Kidney (tissue), 13 donors: ENCODE measurements at regions not wholly inside any gene's neighbourhood (a gene's known extent, or its start where the extent isn't known, plus 50 kb on each side); places are given as distances from the start of the nearest gene placed in this dataset.

Experiments
- DNase-seq, 5 donors: peaks; one replicate each; pipeline ENCODE4 v3.0.0-alpha.2; 2013 to 2020
- FAIRE-seq: peaks from 2 replicates; lab custom pipeline; 2012; peaks lifted over from hg19 to GRCh38; lab: Jason Lieb, UNC
- H3K27ac ChIP-seq, 2 donors: one replicate each; pipeline ENCODE4 v1.7.0; 2013; ENCODE audit warnings: low read depth in 2 of 2, low read length in 2 of 2, inconsistent platforms in 1 of 2
- H3K27me3 ChIP-seq: one replicate; pipeline ENCODE4 v1.7.1; 2013; ENCODE audit warnings: low read length, inconsistent platforms; ENCODE audit not compliant: control insufficient read depth, insufficient read depth
- H3K36me3 ChIP-seq, 3 donors: one replicate each; pipeline versions ENCODE4 v1.7.0 to v1.7.1; 2013; ENCODE audit warnings: low read length in 3 of 3, control low read depth in 1 of 3, inconsistent platforms in 1 of 3; ENCODE audit not compliant: insufficient read depth in 3 of 3, control insufficient read depth in 2 of 3
- H3K4me1 ChIP-seq, 3 donors: one replicate each; pipeline versions ENCODE4 v1.7.0 to v1.7.1; 2013; ENCODE audit warnings: low read length in 3 of 3, inconsistent platforms in 1 of 3, low read depth in 1 of 3; ENCODE audit not compliant: control insufficient read depth in 2 of 3, insufficient read depth in 2 of 3
- H3K4me3 ChIP-seq, 3 donors: one replicate each; pipeline versions ENCODE4 v1.7.0 to v1.8.1; 2013; ENCODE audit warnings: low read length in 3 of 3, control low read depth in 1 of 3, inconsistent platforms in 1 of 3
- H3K9ac ChIP-seq, 3 donors: one replicate each; pipeline versions ENCODE4 v1.7.0 to v1.7.1; 2013; ENCODE audit warnings: low read length in 3 of 3, control low read depth in 1 of 3, inconsistent platforms in 1 of 3
- H3K9me3 ChIP-seq, 3 donors: one replicate each; pipeline versions ENCODE4 v1.7.0 to v1.7.1; 2013; ENCODE audit warnings: low read length in 3 of 3, control low read depth in 1 of 3, inconsistent platforms in 1 of 3; ENCODE audit not compliant: control insufficient read depth in 2 of 3, insufficient read depth in 1 of 3
- CTCF ChIP-seq: IDR thresholded peaks from 3 replicates; pipeline ENCODE4 v1.5.1; 2012; ENCODE audit warnings: mild to moderate bottlenecking, moderate library complexity, borderline replicate concordance; ENCODE audit not compliant: insufficient read depth; ENCODE audit errors: extremely low read depth
- intact Hi-C: fragments of 100-400 bp; cut with DNase I; formaldehyde crosslinking; loops from one replicate; pipeline ENCODE4 v1.11.1; 2022
- donor health status: control.
- donor health status: control.
- donor health status: control.
- donor health status: control.
- donor health status: control.
- donor health status: DM: yes; HTN: yes; CAD: no.
- donor health status: Normal renal cell carcinoma (clear cell type).

- Histone ChIP-seq H3K36me3 (no peaks in the 10 kb centered on the region), H3K9me3 (peaks cover 0 to 2% (median 0%) of the 10 kb centered on the region in 3 donors), H3K27me3 (no peaks in the 10 kb centered on the region), H3K27ac (no peak overlapping the region), H3K4me1 (no peaks in the 10 kb centered on the region), H3K9ac (no peak overlapping the region), H3K4me3 (no peak overlapping the region)
- DNase-seq, result no peak
- TF ChIP-seq CTCF, result no peak
- intact Hi-C loops, result no loop called here
- FAIRE-seq, result no peak
Observed at GRCh38 chr6:21710216-21710615, 116.7 kb downstream of the SOX4 start.

- TF ChIP-seq CTCF, result no peak
- no peak overlapping the region for H3K27ac ChIP-seq
Observed at GRCh38 chr6:21710908-21711627, 117.5 kb downstream of the SOX4 start.

GRCh38 chr6:21712213-21712612 lies 118.7 kb downstream of the SOX4 start:
- Histone ChIP-seq H3K4me3 (no peak overlapping the region), H3K4me1 (no peaks in the 10 kb centered on the region), H3K27ac (no peak overlapping the region), H3K27me3 (no peaks in the 10 kb centered on the region), H3K9ac (no peak overlapping the region), H3K9me3 (no peaks in the 10 kb centered on the region), H3K36me3 (no peaks in the 10 kb centered on the region)
- intact Hi-C loops, result no loop called here
- no peak for DNase-seq
- FAIRE-seq, result no peak
- TF ChIP-seq CTCF, result no peak

More at GRCh38 chr6:21710908-21711627, 117.5 kb downstream of the SOX4 start:
- no peak for FAIRE-seq
- H3K27me3 ChIP-seq, result no peaks in the 10 kb centered on the region
- intact Hi-C loops, result no loop called here
- H3K36me3 ChIP-seq, result no peaks in the 10 kb centered on the region
- peak in 1 of 5 donors; percentile 37 for DNase-seq
- H3K4me1 ChIP-seq, result no peaks in the 10 kb centered on the region
- no peak overlapping the region for H3K9ac ChIP-seq
- H3K9me3 ChIP-seq, result peaks cover 0 to 2% (median 0%) of the 10 kb centered on the region in 3 donors
- no peak overlapping the region for H3K4me3 ChIP-seq
